A549 (cell line): ENCODE measurements at regions not wholly inside any gene's neighbourhood (a gene's known extent, or its start where the extent isn't known, plus 50 kb on each side); places are given as distances from the start of the nearest gene placed in this dataset.

Experiments
- CTCF ChIP-seq: fragments of >200 bp; sonication (Bioruptor Twin); formaldehyde crosslinking; IDR thresholded peaks from 3 replicates; pipeline ENCODE4 v1.5.1; 2016
- NFE2L2 ChIP-seq: fragments of 150-350 bp; conservative IDR thresholded peaks from 2 replicates; pipeline ENCODE4 v1.6.1; 2014; ENCODE audit warnings: low read length
- POLR2A ChIP-seq: IDR thresholded peaks from 2 replicates; pipeline ENCODE4 v1.6.1; 2012; ENCODE audit warnings: mild to moderate bottlenecking, low read length

GRCh38 chr21:41673596-41674335 is 93.1 kb downstream of the RIPK4 start:
- TF ChIP-seq POLR2A (no peak), NFE2L2 (no peak), CTCF (no peak)
